Upper lobe of left lung (tissue), 6 donors: ENCODE measurements at regions not wholly inside any gene's neighbourhood (a gene's known extent, or its start where the extent isn't known, plus 50 kb on each side); places are given as distances from the start of the nearest gene placed in this dataset.
A peak's percentile ranks its signal among the peaks of the same experiment; 100 is the strongest.

Experiments
- ATAC-seq, 2 donors: fragments of 200-7000 bp; cut with Tn5 transposase; one replicate each; pipeline ENCODE4 v1.9.1; 2022; ENCODE audit warnings: mild to moderate bottlenecking in 2 of 2, moderate library complexity in 2 of 2; ENCODE audit not compliant: low FRiP score in 2 of 2
- DNase-seq, 2 donors: peaks; one replicate each; pipeline ENCODE4 v3.0.0-alpha.2; 2019 to 2020
- H3K27ac ChIP-seq, 4 donors: fragments of 200-600 bp; sonication (generic); one replicate each; pipeline ENCODE4 v1.5.1; 2016 to 2019
- H3K27me3 ChIP-seq, 4 donors: fragments of 200-600 bp; sonication (generic); one replicate each; pipeline ENCODE4 v1.5.1; 2017 to 2019
- H3K36me3 ChIP-seq, 4 donors: fragments of 200-600 bp; sonication (generic); one replicate each; pipeline ENCODE4 v1.5.1; 2016 to 2019
- H3K4me1 ChIP-seq, 4 donors: fragments of 200-600 bp; sonication (generic); one replicate each; pipeline ENCODE4 v1.5.1; 2018 to 2019
- H3K4me3 ChIP-seq, 4 donors: fragments of 200-600 bp; sonication (generic); one replicate each; pipeline ENCODE4 v1.5.1; 2017 to 2019; ENCODE audit warnings: mild to moderate bottlenecking in 2 of 4, moderate library complexity in 1 of 4
- H3K9me3 ChIP-seq, 4 donors: fragments of 200-600 bp; sonication (generic); one replicate each; pipeline ENCODE4 v1.5.1; 2018 to 2019
- CTCF ChIP-seq, 6 experiments: fragments of 450-650 bp in 4 of 6; fragments of 200-600 bp in 2 of 6; sonication (generic) in 2 of 6; IDR thresholded peaks; one replicate each; pipeline ENCODE4 v1.5.1; 2016 to 2019; ENCODE audit warnings: antibody characterized with exemption in 6 of 6
- EP300 ChIP-seq, 4 donors: sonication (generic); formaldehyde crosslinking; IDR thresholded peaks; one replicate each; pipeline ENCODE4 v1.5.1; 2017; ENCODE audit warnings: antibody characterized with exemption in 4 of 4, control low read depth in 2 of 4
- POLR2A ChIP-seq, 4 donors: fragments of 450-650 bp; IDR thresholded peaks; one replicate each; pipeline ENCODE4 v1.5.1; 2016 to 2017; ENCODE audit warnings: antibody characterized with exemption in 4 of 4, mild to moderate bottlenecking in 2 of 4
- POLR2AphosphoS5 ChIP-seq, 2 donors: sonication (generic); formaldehyde crosslinking; IDR thresholded peaks; one replicate each; pipeline ENCODE4 v1.5.1; 2017; ENCODE audit warnings: antibody characterized with exemption in 2 of 2
- WGBS, 2 donors: methylation state at CpG; one replicate each; pipeline ENCODE4 v1.1.5; 2017 to 2018; 5-methylcytosine and 5-hydroxymethylcytosine counted together
- donor health status: DM: no; HTN: no; CAD: no; lungs with moderate emphysema.
- donor health status: DM: no; HTN: yes; CAD: no; lungs with severe emphysema.

GRCh38 chr4:130722361-130722760 is 1626.4 kb downstream of the C4orf33 start:
- TF ChIP-seq POLR2AphosphoS5 (IDR thresholded peaks at IDR 0.05) (no peak), EP300 (IDR thresholded peaks at IDR 0.05) (no peak), POLR2A (IDR thresholded peaks at IDR 0.05) (no peak), CTCF (IDR thresholded peaks at IDR 0.05) (no peak)
- ATAC-seq: no peak
- Histone ChIP-seq H3K4me3 (no peak overlapping the region), H3K27ac (no peak overlapping the region), H3K27me3 (no peaks in the 10 kb centered on the region), H3K4me1 (no peaks in the 10 kb centered on the region), H3K9me3 (no peaks in the 10 kb centered on the region), H3K36me3 (no peaks in the 10 kb centered on the region)
- DNase-seq: no peak

GRCh38 chr4:130736436-130737185 is 1640.7 kb downstream of the C4orf33 start:
- no peak overlapping the region for H3K4me3 ChIP-seq
- TF ChIP-seq CTCF (IDR thresholded peaks at IDR 0.05) (no peak), EP300 (IDR thresholded peaks at IDR 0.05) (no peak), POLR2A (IDR thresholded peaks at IDR 0.05) (no peak), POLR2AphosphoS5 (IDR thresholded peaks at IDR 0.05) (no peak)
- ATAC-seq: peak; percentile 10 to 65
- H3K4me1 ChIP-seq: no peaks in the 10 kb centered on the region
- 68 to 95% methylated on average over 4 to 6 of the region's 7 CpGs for WGBS, 2 donors
- DNase-seq: peak in 1 of 2 donors; percentile 41
- H3K27me3 ChIP-seq: no peaks in the 10 kb centered on the region
- H3K27ac ChIP-seq: no peak overlapping the region
- no peaks in the 10 kb centered on the region for H3K36me3 ChIP-seq
- peaks cover 0 to 12% (median 0%) of the 10 kb centered on the region in 4 donors for H3K9me3 ChIP-seq

- no peaks in the 10 kb centered on the region for H3K27me3 ChIP-seq
- DNase-seq: peak in 1 of 2 donors; percentile 3
- peaks cover 0 to 12% (median 0%) of the 10 kb centered on the region in 4 donors for H3K9me3 ChIP-seq
- no peaks in the 10 kb centered on the region for H3K4me1 ChIP-seq
- 74 to 82% methylated on average over 3 of the region's 3 CpGs for WGBS, 2 donors
- peak in 1 of 2 donors; percentile 12 for ATAC-seq
- TF ChIP-seq CTCF (IDR thresholded peaks at IDR 0.05) (no peak), POLR2A (IDR thresholded peaks at IDR 0.05) (no peak), POLR2AphosphoS5 (IDR thresholded peaks at IDR 0.05) (no peak), EP300 (IDR thresholded peaks at IDR 0.05) (no peak)
- no peak overlapping the region for H3K27ac ChIP-seq
- no peaks in the 10 kb centered on the region for H3K36me3 ChIP-seq
- H3K4me3 ChIP-seq: no peak overlapping the region
Observed at GRCh38 chr4:130738233-130738632, 1642.3 kb downstream of the C4orf33 start.

- Histone ChIP-seq H3K4me3 (no peak overlapping the region), H3K9me3 (no peaks in the 10 kb centered on the region), H3K4me1 (no peaks in the 10 kb centered on the region), H3K27me3 (no peaks in the 10 kb centered on the region), H3K36me3 (no peaks in the 10 kb centered on the region), H3K27ac (no peak overlapping the region)
- 9 to 14% methylated on average over 1 of the region's 1 CpG for WGBS, 2 donors
- DNase-seq (no peak), ATAC-seq (no peak)
- TF ChIP-seq POLR2AphosphoS5 (IDR thresholded peaks at IDR 0.05): no peak
- TF ChIP-seq CTCF (IDR thresholded peaks at IDR 0.05): no peak
Observed at GRCh38 chr4:130747842-130748241, 1651.9 kb downstream of the C4orf33 start.

- no peak overlapping the region for H3K27ac ChIP-seq
- H3K36me3 ChIP-seq: no peaks in the 10 kb centered on the region
- ATAC-seq (no peak), DNase-seq (no peak)
- TF ChIP-seq EP300 (IDR thresholded peaks at IDR 0.05) (no peak), POLR2AphosphoS5 (IDR thresholded peaks at IDR 0.05) (no peak), POLR2A (IDR thresholded peaks at IDR 0.05) (no peak), CTCF (IDR thresholded peaks at IDR 0.05) (no peak)
- 85 to 96% methylated on average over 2 of the region's 2 CpGs for WGBS, 2 donors
- H3K27me3 ChIP-seq: no peaks in the 10 kb centered on the region
- no peaks in the 10 kb centered on the region for H3K4me1 ChIP-seq
- no peak overlapping the region for H3K4me3 ChIP-seq
- H3K9me3 ChIP-seq: no peaks in the 10 kb centered on the region
Observed at GRCh38 chr4:130753926-130754325, 1658.0 kb downstream of the C4orf33 start.
